SK-N-SH (cell line): ENCODE measurements at regions not wholly inside any gene's neighbourhood (a gene's known extent, or its start where the extent isn't known, plus 50 kb on each side); places are given as distances from the start of the nearest gene placed in this dataset.

Experiments
- CTCF ChIA-PET: fragments of 300-600, 350-600 bp; formaldehyde crosslinking; extraction: SDS; loops from one replicate; lab custom pipeline; 2021; lab: Yijun Ruan, JAX
- POLR2A ChIA-PET: fragments of 350-600 bp; sonication (Branson Sonifier 250); formaldehyde crosslinking; extraction: SDS; loops from one replicate; lab custom pipeline; 2020; ENCODE audit warnings: antibody characterized with exemption, inconsistent platforms; lab: Yijun Ruan, JAX
- DNase-seq: peaks from one replicate; pipeline ENCODE4 v3.0.0; 2012
- H2AFZ ChIP-seq: fragments of 200-600 bp; sonication (generic); 2 replicates; pipeline ENCODE4 v1.8.1; 2016; ENCODE audit warnings: antibody characterized with exemption, mild to moderate bottlenecking, low read depth
- H3F3A ChIP-seq: fragments of 200-600 bp; sonication (generic); replicated peaks from 2 replicates; pipeline ENCODE3; 2016; ENCODE audit warnings: antibody characterized with exemption, mild to moderate bottlenecking; ENCODE audit not compliant: insufficient read depth
- H3K27ac ChIP-seq, 2 experiments: fragments of 200-500 bp in 1 of 2; fragments of 200-600 bp in 1 of 2; sonication (Bioruptor generic) in 1 of 2; sonication (generic), shearing (Covaris generic) in 1 of 2; 2 replicates each; pipeline versions ENCODE4 v1.5.1 to v1.6.1; 2014 to 2016; ENCODE audit warnings: low read depth in 2 of 2, inconsistent platforms in 1 of 2, low read length in 1 of 2, mild to moderate bottlenecking in 1 of 2, mixed read lengths in 1 of 2
- H3K27me3 ChIP-seq: fragments of 200-600 bp; sonication (generic), shearing (Covaris generic); 2 replicates; pipeline ENCODE4 v1.6.1; 2016; ENCODE audit warnings: mixed run types; ENCODE audit not compliant: insufficient read depth
- H3K36me3 ChIP-seq, 2 experiments: fragments of 200-500 bp in 1 of 2; fragments of 200-600 bp in 1 of 2; sonication (Bioruptor generic) in 1 of 2; sonication (generic) in 1 of 2; replicated peaks in 1 of 2; 2 replicates each; pipeline versions ENCODE3 to v1.5.1; 2014 to 2016; ENCODE audit warnings: low read length in 1 of 2, mild to moderate bottlenecking in 1 of 2; ENCODE audit not compliant: insufficient read depth in 2 of 2, control insufficient read depth in 1 of 2
- H3K4me1 ChIP-seq, 2 experiments: fragments of 200-500 bp in 1 of 2; fragments of 200-600 bp in 1 of 2; sonication (Bioruptor generic) in 1 of 2; sonication (generic), shearing (Covaris generic) in 1 of 2; 2 replicates each; pipeline versions ENCODE4 v1.5.1 to v1.6.1; 2014 to 2016; ENCODE audit warnings: low read depth in 1 of 2, low read length in 1 of 2, mixed run types in 1 of 2; ENCODE audit not compliant: insufficient read depth in 2 of 2, control insufficient read depth in 1 of 2
- H3K4me2 ChIP-seq: fragments of 200-600 bp; sonication (generic), shearing (Covaris generic); 2 replicates; pipeline ENCODE4 v1.6.1; 2017; ENCODE audit warnings: mixed run types
- H3K4me3 ChIP-seq, 2 experiments: fragments of 200-500 bp in 1 of 2; fragments of 200-600 bp in 1 of 2; sonication (Bioruptor generic) in 1 of 2; sonication (generic), shearing (Covaris generic) in 1 of 2; 2 replicates each; pipeline versions ENCODE4 v1.5.1 to v1.8.1; 2014 to 2016; ENCODE audit warnings: low read depth in 2 of 2, inconsistent platforms in 1 of 2, low read length in 1 of 2, mild to moderate bottlenecking in 1 of 2, mixed read lengths in 1 of 2, moderate library complexity in 1 of 2
- H3K79me2 ChIP-seq: fragments of 200-600 bp; sonication (generic); 2 replicates; pipeline ENCODE4 v1.8.1; 2017; ENCODE audit warnings: mild to moderate bottlenecking; ENCODE audit not compliant: insufficient read depth
- H3K9ac ChIP-seq: fragments of 200-600 bp; sonication (generic); 2 replicates; pipeline ENCODE4 v1.6.1; 2017; ENCODE audit warnings: mixed run types
- H3K9me2 ChIP-seq: fragments of 200-600 bp; sonication (generic); 2 replicates; pipeline ENCODE4 v1.6.1; 2017; ENCODE audit warnings: mixed run types
- H3K9me3 ChIP-seq: fragments of 200-600 bp; sonication (generic); 2 replicates; pipeline ENCODE4 v1.6.1; 2017; ENCODE audit warnings: mixed run types, mild to moderate bottlenecking, moderate library complexity
- H4K20me1 ChIP-seq: fragments of 200-600 bp; sonication (generic); 2 replicates; pipeline ENCODE4 v1.6.1; 2017; ENCODE audit warnings: mild to moderate bottlenecking, mixed run types; ENCODE audit not compliant: insufficient read depth
- CTCF ChIP-seq: fragments of 200-600 bp; sonication (generic); IDR thresholded peaks from 2 replicates; pipeline ENCODE4 v1.6.1; 2017; ENCODE audit warnings: antibody characterized with exemption, mild to moderate bottlenecking, moderate library complexity
- EZH2phosphoT487 ChIP-seq: fragments of 200-600 bp; sonication (generic); IDR thresholded peaks from 2 replicates; pipeline ENCODE4 v1.6.1; 2017; ENCODE audit warnings: low read depth, mixed run types, mild to moderate bottlenecking, antibody characterized with exemption, moderate library complexity, borderline replicate concordance
- GATA2 ChIP-seq: sonication (generic); formaldehyde crosslinking; IDR thresholded peaks from 2 replicates; pipeline ENCODE4 v1.5.0; 2020; ENCODE audit warnings: mild to moderate bottlenecking, missing genetic modification reagents
- JUND ChIP-seq: IDR thresholded peaks from 2 replicates; pipeline ENCODE4 v1.4.0; 2012
- NFIC ChIP-seq: IDR thresholded peaks from 2 replicates; pipeline ENCODE4 v1.4.0; 2012; ENCODE audit warnings: borderline replicate concordance
- RAD21 ChIP-seq: IDR thresholded peaks from 2 replicates; pipeline ENCODE4 v1.6.1; 2012; ENCODE audit warnings: mild to moderate bottlenecking, low read length
- REST ChIP-seq: IDR thresholded peaks from 2 replicates; pipeline ENCODE4 v1.6.1; 2012; ENCODE audit warnings: mild to moderate bottlenecking, low read depth, low read length, moderate library complexity
- YY1 ChIP-seq: IDR thresholded peaks from 2 replicates; pipeline ENCODE4 v1.4.0; 2012; ENCODE audit warnings: low read depth, mild to moderate bottlenecking
- WGBS: methylation state at CpG from one replicate; pipeline ENCODE4 v1.1.6; 2017; ENCODE audit warnings: low lambda C conversion rate; 5-methylcytosine and 5-hydroxymethylcytosine counted together

- TF ChIP-seq CTCF, result no peak
- no peak for TF ChIP-seq RAD21
Observed at GRCh38 chr13:23990455-23990854, 93.2 kb upstream of the C1QTNF9B start (continued).

- H4K20me1 ChIP-seq, result no peaks in the 10 kb centered on the region
- no peaks in the 10 kb centered on the region for H3K36me3 ChIP-seq
- H3K27ac ChIP-seq, result no peak overlapping the region
- 57% methylated on average over 3 of the region's 3 CpGs for WGBS
- H3K79me2 ChIP-seq, result no peaks in the 10 kb centered on the region
- no peaks in the 10 kb centered on the region for H3K9me3 ChIP-seq
- H3K9me2 ChIP-seq, result no peaks in the 10 kb centered on the region
- H3K27me3 ChIP-seq, result no peaks in the 10 kb centered on the region
- H3K9ac ChIP-seq, result no peak overlapping the region
- no peak overlapping the region for H2AFZ ChIP-seq
- no peak for TF ChIP-seq YY1
- no peaks in the 10 kb centered on the region for H3F3A ChIP-seq
- no peak for DNase-seq
- H3K4me3 ChIP-seq, result no peak overlapping the region
- H3K4me2 ChIP-seq, result no peak overlapping the region
- H3K4me1 ChIP-seq, result peaks cover 0 to 9% of the 10 kb centered on the region in 2 experiments; a peak in 2 of 4 replicates
- ChIA-PET POLR2A (no interaction called here), CTCF (interaction anchor here (0.6 to 0.8 kb wide), 2 partner anchors 55 to 931 kb away, joined by 3 read pairs; no protein-coding TSS in a partner anchor)
Observed at GRCh38 chr13:23991119-23991518, 93.8 kb upstream of the C1QTNF9B start.

GRCh38 chr13:23992781-23993679, 95.7 kb upstream of the C1QTNF9B start:
- CTCF ChIA-PET, result interaction anchor here (0.6 kb wide), 1 partner anchor 60 kb away, joined by 3 read pairs; no protein-coding TSS in a partner anchor
- Histone ChIP-seq H3K27me3 (no peaks in the 10 kb centered on the region), H2AFZ (no peak overlapping the region), H3K79me2 (no peaks in the 10 kb centered on the region), H3K4me3 (no peak overlapping the region), H3K4me2 (no peak overlapping the region), H3K27ac (no peak overlapping the region), H3K9ac (no peak overlapping the region), H4K20me1 (no peaks in the 10 kb centered on the region), H3K4me1 (peaks cover 0 to 9% of the 10 kb centered on the region in 2 experiments; a peak in 2 of 4 replicates), H3F3A (no peaks in the 10 kb centered on the region), H3K9me3 (no peaks in the 10 kb centered on the region), H3K9me2 (no peaks in the 10 kb centered on the region), H3K36me3 (no peaks in the 10 kb centered on the region)
- TF ChIP-seq GATA2 (CRISPR knock-in tag) (no peak), JUND (no peak), EZH2phosphoT487 (no peak), NFIC (no peak), REST (no peak), CTCF (no peak)
- 81% methylated on average over 10 of the region's 12 CpGs for WGBS
- POLR2A ChIA-PET, result no interaction called here
- DNase-seq, result no peak
